Uterus (tissue), 3 donors: ENCODE measurements at regions not wholly inside any gene's neighbourhood (a gene's known extent, or its start where the extent isn't known, plus 50 kb on each side); places are given as distances from the start of the nearest gene placed in this dataset.

ENCODE experiments used
- DNase-seq, 2 donors: peaks; one replicate each; pipeline ENCODE4 v3.0.0-alpha.2; 2019 to 2020
- H3K27ac ChIP-seq, 2 donors: fragments of 200-600 bp; sonication (generic); 1 replicate in 1 of 2; 2 replicates in 1 of 2; pipeline ENCODE4 v1.5.1; 2016 to 2018
- H3K27me3 ChIP-seq, 2 donors: fragments of 200-600 bp; sonication (generic); one replicate each; pipeline ENCODE4 v1.5.1; 2018 to 2019; ENCODE audit warnings: control low read depth in 1 of 2
- H3K36me3 ChIP-seq, 2 donors: fragments of 200-600 bp; sonication (generic); one replicate each; pipeline ENCODE4 v1.5.1; 2019; ENCODE audit warnings: control low read depth in 1 of 2
- H3K4me1 ChIP-seq, 2 donors: fragments of 200-600 bp; sonication (generic); one replicate each; pipeline ENCODE4 v1.5.1; 2018 to 2019; ENCODE audit warnings: control low read depth in 1 of 2
- H3K4me3 ChIP-seq, 2 donors: fragments of 200-600 bp; sonication (generic); 1 replicate in 1 of 2; 2 replicates in 1 of 2; pipeline ENCODE4 v1.5.1; 2018 to 2019; ENCODE audit warnings: mild to moderate bottlenecking in 1 of 2
- H3K9me3 ChIP-seq, 2 donors: fragments of 200-600 bp; sonication (generic); one replicate each; pipeline ENCODE4 v1.5.1; 2019; ENCODE audit warnings: control low read depth in 1 of 2
- CTCF ChIP-seq, 4 experiments: fragments of 200-600 bp in 2 of 4; fragments of 450-650 bp in 2 of 4; sonication (generic) in 2 of 4; IDR thresholded peaks; one replicate each; pipeline ENCODE4 v1.5.1; 2016 to 2019; ENCODE audit warnings: antibody characterized with exemption in 4 of 4, mild to moderate bottlenecking in 2 of 4, moderate library complexity in 1 of 4
- POLR2A ChIP-seq, 2 donors: fragments of 450-650 bp; IDR thresholded peaks; one replicate each; pipeline ENCODE4 v1.6.1; 2016; ENCODE audit warnings: antibody characterized with exemption in 2 of 2, mild to moderate bottlenecking in 1 of 2, moderate library complexity in 1 of 2
- intact Hi-C: fragments of 100-400 bp; cut with DNase I; formaldehyde crosslinking; loops from one replicate; pipeline ENCODE4 v1.15.1; 2023; ENCODE audit warnings: low total_unique reads
- donor health status: DM: yes; HTN: yes; CAD: no.

GRCh38 chr5:175798626-175799025 lies 72.8 kb upstream of the CPLX2 start:
- intact Hi-C loops = no loop called here
- TF ChIP-seq POLR2A (IDR thresholded peaks at IDR 0.05) = no peak
- no peak for DNase-seq
- H3K4me3 ChIP-seq = no peak overlapping the region
- H3K9me3 ChIP-seq = no peaks in the 10 kb centered on the region
- H3K36me3 ChIP-seq = no peaks in the 10 kb centered on the region
- no peak overlapping the region for H3K27ac ChIP-seq
- H3K27me3 ChIP-seq = peaks cover 0 to 6% of the 10 kb centered on the region in 2 donors
- peaks cover 0 to 3% of the 10 kb centered on the region in 2 donors for H3K4me1 ChIP-seq

GRCh38 chr5:175800656-175801081 lies 70.7 kb upstream of the CPLX2 start:
- Histone ChIP-seq H3K9me3 (no peaks in the 10 kb centered on the region), H3K4me3 (no peak overlapping the region), H3K4me1 (peaks cover 0 to 3% of the 10 kb centered on the region in 2 donors), H3K27ac (no peak overlapping the region), H3K36me3 (no peaks in the 10 kb centered on the region), H3K27me3 (peaks cover 0 to 6% of the 10 kb centered on the region in 2 donors)
- intact Hi-C loops = no loop called here
- no peak for TF ChIP-seq POLR2A (IDR thresholded peaks at IDR 0.05)
- no peak for TF ChIP-seq CTCF (IDR thresholded peaks at IDR 0.05)
- no peak for DNase-seq

- Histone ChIP-seq H3K27ac (no peak overlapping the region), H3K27me3 (peaks cover 0 to 1% of the 10 kb centered on the region in 2 donors), H3K4me1 (no peaks in the 10 kb centered on the region), H3K36me3 (no peaks in the 10 kb centered on the region), H3K9me3 (no peaks in the 10 kb centered on the region), H3K4me3 (no peak overlapping the region)
- intact Hi-C loops = no loop called here
- DNase-seq = no peak
- TF ChIP-seq CTCF (IDR thresholded peaks at IDR 0.05) (no peak), POLR2A (IDR thresholded peaks at IDR 0.05) (no peak)
Measured at GRCh38 chr5:175802361-175802760, 69.0 kb upstream of the CPLX2 start.

- Histone ChIP-seq H3K36me3 (no peaks in the 10 kb centered on the region), H3K9me3 (no peaks in the 10 kb centered on the region), H3K4me1 (no peaks in the 10 kb centered on the region), H3K4me3 (no peak overlapping the region), H3K27ac (no peak overlapping the region), H3K27me3 (no peaks in the 10 kb centered on the region)
- TF ChIP-seq POLR2A (IDR thresholded peaks at IDR 0.05) = no peak
- TF ChIP-seq CTCF (IDR thresholded peaks at IDR 0.05) = no peak
- DNase-seq = no peak
- intact Hi-C loops = no loop called here
Measured at GRCh38 chr5:175803254-175803653, 68.1 kb upstream of the CPLX2 start.

- H3K27me3 ChIP-seq = no peaks in the 10 kb centered on the region
- H3K4me3 ChIP-seq = no peak overlapping the region
- H3K9me3 ChIP-seq = no peaks in the 10 kb centered on the region
- no peaks in the 10 kb centered on the region for H3K4me1 ChIP-seq
- no peaks in the 10 kb centered on the region for H3K36me3 ChIP-seq
- intact Hi-C loops = no loop called here
- no peak overlapping the region for H3K27ac ChIP-seq
- no peak for DNase-seq
- TF ChIP-seq CTCF (IDR thresholded peaks at IDR 0.05) = no peak
- no peak for TF ChIP-seq POLR2A (IDR thresholded peaks at IDR 0.05)
Measured at GRCh38 chr5:175803736-175804454, 67.5 kb upstream of the CPLX2 start.
